Spleen (tissue), 11 donors: ENCODE measurements at regions not wholly inside any gene's neighbourhood (a gene's known extent, or its start where the extent isn't known, plus 50 kb on each side); places are given as distances from the start of the nearest gene placed in this dataset.

ENCODE experiments used
- DNase-seq: peaks from one replicate; pipeline ENCODE4 v3.0.0-alpha.2; 2020
- H3K27ac ChIP-seq, 8 donors: fragments of 200-600 bp; sonication (generic) in 7 of 8; 1 replicate in 4 of 8; 2 replicates in 4 of 8; pipeline versions ENCODE4 v1.5.0 to v1.8.0; 2016 to 2021; ENCODE audit warnings: inconsistent platforms in 4 of 8, mild to moderate bottlenecking in 4 of 8, moderate library complexity in 1 of 8
- H3K27me3 ChIP-seq, 7 donors: fragments of 200-600 bp; sonication (generic) in 6 of 7; replicated peaks in 1 of 7; 1 replicate in 4 of 7; 2 replicates in 3 of 7; pipeline versions ENCODE4 v1.5.0 to v1.8.0; 2016 to 2021; ENCODE audit warnings: inconsistent platforms in 3 of 7, mild to moderate bottlenecking in 1 of 7
- H3K36me3 ChIP-seq, 6 donors: fragments of 200-600 bp; sonication (generic) in 5 of 6; 1 replicate in 4 of 6; 2 replicates in 2 of 6; pipeline versions ENCODE4 v1.5.0 to v1.8.0; 2016 to 2021; ENCODE audit warnings: inconsistent platforms in 2 of 6
- H3K4me1 ChIP-seq, 6 donors: fragments of 200-600 bp; sonication (generic) in 5 of 6; 1 replicate in 3 of 6; 2 replicates in 3 of 6; pipeline versions ENCODE4 v1.5.0 to v1.8.0; 2016 to 2021; ENCODE audit warnings: inconsistent platforms in 3 of 6
- H3K4me3 ChIP-seq, 8 donors: fragments of 200-600 bp; sonication (generic) in 7 of 8; 1 replicate in 4 of 8; 2 replicates in 4 of 8; pipeline versions ENCODE4 v1.5.0 to v1.8.0; 2016 to 2021; ENCODE audit warnings: inconsistent platforms in 4 of 8, mild to moderate bottlenecking in 4 of 8, moderate library complexity in 2 of 8
- H3K9me3 ChIP-seq, 8 donors: fragments of 200-600 bp; sonication (generic) in 7 of 8; 1 replicate in 4 of 8; 2 replicates in 4 of 8; pipeline versions ENCODE4 v1.5.0 to v1.8.0; 2016 to 2021; ENCODE audit warnings: inconsistent platforms in 4 of 8
- POLR2A ChIP-seq, 3 donors: fragments of 450-650 bp; IDR thresholded peaks; one replicate each; pipeline ENCODE4 v1.5.1; 2017; ENCODE audit warnings: antibody characterized with exemption in 3 of 3, mild to moderate bottlenecking in 1 of 3
- POLR2AphosphoS5 ChIP-seq, 3 donors: sonication (generic); formaldehyde crosslinking; IDR thresholded peaks; one replicate each; pipeline ENCODE4 v1.5.1; 2017; ENCODE audit warnings: antibody characterized with exemption in 3 of 3
- WGBS, 5 donors: extraction: QIAGEN DNeasy Blood & Tissue Kit in 3 of 5; methylation state at CpG; one replicate each; pipeline versions ENCODE4 v1.1.5 to v1.1.7; 2013 to 2018; 5-methylcytosine and 5-hydroxymethylcytosine counted together
- intact Hi-C: fragments of 100-400 bp; cut with DNase I; formaldehyde crosslinking; loops from one replicate; pipeline ENCODE4 v1.15.0; 2023; ENCODE audit warnings: low total_unique reads
- TF ChIP-seq, protein P1 (sequence below), 11 experiments: fragments of 200-600 bp in 7 of 11; fragments of 450-650 bp in 4 of 11; sonication (generic) in 4 of 11; IDR thresholded peaks in 8 of 11; conservative IDR thresholded peaks in 3 of 11; 1 replicate in 7 of 11; 2 replicates in 4 of 11; pipeline versions ENCODE4 v1.4.0 to v1.8.0; 2016 to 2021; ENCODE audit warnings: antibody characterized with exemption in 11 of 11, inconsistent platforms in 4 of 11, mild to moderate bottlenecking in 1 of 11
- donor health status: healthy with polysubstance abuse.
- donor health status: DM: no; HTN: no; CAD: no; lungs with moderate emphysema.
- donor health status: DM: no; HTN: no; CAD: no.
- donor health status: Bipolar disorder and iron deficiency.
- donor health status: healthy.
- donor health status: DM: no; HTN: no; CAD: no.
- donor health status: DM: yes; HTN: yes; CAD: no.

DNA sequence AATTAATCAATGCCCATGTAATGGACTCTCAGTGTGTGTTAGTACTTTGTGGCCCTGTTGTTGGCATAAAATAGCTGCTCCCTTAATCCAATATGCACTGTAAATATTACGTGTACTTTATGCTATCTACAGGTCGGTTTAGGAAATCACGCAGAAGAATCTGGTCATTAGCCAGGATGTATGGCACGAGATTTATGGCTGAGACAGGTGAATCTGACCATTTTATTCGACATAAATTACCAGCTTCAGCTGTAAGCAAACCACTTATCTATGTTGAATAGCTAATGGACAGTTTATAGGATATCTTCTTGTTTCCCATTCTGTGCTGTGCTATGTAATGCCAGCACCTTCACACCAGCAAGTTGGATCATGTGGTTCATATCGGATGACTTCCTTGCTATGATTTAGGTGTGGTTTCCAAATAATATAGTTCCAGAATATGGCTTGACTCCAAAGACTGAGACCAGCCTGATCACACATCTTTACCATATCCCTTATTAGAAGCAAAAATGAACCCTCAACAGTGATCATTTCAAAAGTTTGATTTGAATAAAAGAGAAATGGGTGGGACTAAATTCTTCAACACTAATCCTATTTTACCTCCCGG, 301.4 kb downstream of the AHR start:
- Histone ChIP-seq H3K9me3 (peaks cover 0 to 25% (median 11%) of the 10 kb centered on the region in 8 donors), H3K36me3 (no peaks in the 10 kb centered on the region), H3K4me1 (no peaks in the 10 kb centered on the region), H3K27me3 (no peaks in the 10 kb centered on the region), H3K4me3 (no peak overlapping the region), H3K27ac (no peak overlapping the region)
- intact Hi-C loops: no loop called here
- no peak for DNase-seq
- WGBS, 5 donors: 82 to 90% (median 86%) methylated on average over 7 of the region's 7 CpGs
- TF ChIP-seq, protein P1, sequence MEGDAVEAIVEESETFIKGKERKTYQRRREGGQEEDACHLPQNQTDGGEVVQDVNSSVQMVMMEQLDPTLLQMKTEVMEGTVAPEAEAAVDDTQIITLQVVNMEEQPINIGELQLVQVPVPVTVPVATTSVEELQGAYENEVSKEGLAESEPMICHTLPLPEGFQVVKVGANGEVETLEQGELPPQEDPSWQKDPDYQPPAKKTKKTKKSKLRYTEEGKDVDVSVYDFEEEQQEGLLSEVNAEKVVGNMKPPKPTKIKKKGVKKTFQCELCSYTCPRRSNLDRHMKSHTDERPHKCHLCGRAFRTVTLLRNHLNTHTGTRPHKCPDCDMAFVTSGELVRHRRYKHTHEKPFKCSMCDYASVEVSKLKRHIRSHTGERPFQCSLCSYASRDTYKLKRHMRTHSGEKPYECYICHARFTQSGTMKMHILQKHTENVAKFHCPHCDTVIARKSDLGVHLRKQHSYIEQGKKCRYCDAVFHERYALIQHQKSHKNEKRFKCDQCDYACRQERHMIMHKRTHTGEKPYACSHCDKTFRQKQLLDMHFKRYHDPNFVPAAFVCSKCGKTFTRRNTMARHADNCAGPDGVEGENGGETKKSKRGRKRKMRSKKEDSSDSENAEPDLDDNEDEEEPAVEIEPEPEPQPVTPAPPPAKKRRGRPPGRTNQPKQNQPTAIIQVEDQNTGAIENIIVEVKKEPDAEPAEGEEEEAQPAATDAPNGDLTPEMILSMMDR (IDR thresholded peaks at IDR 0.05 in 8 of 11, conservative IDR thresholded peaks at IDR 0.05 in 3 of 11): no peak
- TF ChIP-seq POLR2A (IDR thresholded peaks at IDR 0.05) (no peak), POLR2AphosphoS5 (IDR thresholded peaks at IDR 0.05) (no peak)

DNA sequence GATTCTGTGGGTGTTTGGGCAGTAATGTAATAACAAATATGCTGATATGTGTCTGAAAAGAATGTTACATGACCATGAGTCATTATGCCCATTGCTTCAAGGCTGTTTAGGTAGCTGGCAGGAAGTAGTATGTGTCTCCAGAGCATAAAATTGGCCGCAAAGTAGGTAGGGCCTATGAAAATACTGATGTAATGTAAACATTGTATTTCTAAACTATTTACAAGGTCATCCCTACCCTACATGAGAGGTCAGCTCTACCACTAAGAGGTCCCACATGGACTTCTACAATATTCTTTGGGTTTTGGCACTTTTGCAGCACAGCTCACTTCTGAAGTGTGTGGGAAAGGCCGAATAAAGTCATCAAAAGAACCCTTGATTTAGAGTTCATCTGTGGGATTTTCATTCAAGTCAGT, 301.9 kb downstream of the AHR start:
- H3K4me1 ChIP-seq: no peaks in the 10 kb centered on the region
- H3K27me3 ChIP-seq: no peaks in the 10 kb centered on the region
- no peaks in the 10 kb centered on the region for H3K36me3 ChIP-seq
- H3K4me3 ChIP-seq: no peak overlapping the region
- TF ChIP-seq POLR2A (IDR thresholded peaks at IDR 0.05) (no peak), POLR2AphosphoS5 (IDR thresholded peaks at IDR 0.05) (no peak)
- TF ChIP-seq, protein P1 (IDR thresholded peaks at IDR 0.05 in 8 of 11, conservative IDR thresholded peaks at IDR 0.05 in 3 of 11): no peak
- peaks cover 0 to 25% (median 11%) of the 10 kb centered on the region in 8 donors for H3K9me3 ChIP-seq
- no peak for DNase-seq
- no peak overlapping the region for H3K27ac ChIP-seq
- 68 to 87% (median 86%) methylated on average over 2 of the region's 2 CpGs for WGBS, 5 donors
- intact Hi-C loops: no loop called here

DNA sequence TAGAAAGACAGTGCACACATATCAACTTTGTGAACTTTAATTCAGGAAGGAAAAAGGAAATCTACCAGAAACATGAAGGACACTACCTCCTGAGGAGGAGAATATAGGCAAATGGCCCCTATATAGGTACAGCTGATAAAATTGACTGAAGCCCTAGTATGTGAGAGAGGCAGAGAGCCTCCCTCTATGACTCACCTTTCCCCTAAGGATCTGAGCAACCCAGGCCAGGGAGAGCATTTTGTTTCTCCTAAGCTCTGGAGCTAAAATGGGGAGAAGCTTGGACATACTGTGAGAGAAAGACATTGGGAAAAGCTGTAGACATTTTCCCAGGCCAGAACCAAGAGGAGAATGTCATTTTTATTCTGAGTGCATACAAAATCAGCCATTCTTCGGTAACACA, 303.5 kb downstream of the AHR start:
- Histone ChIP-seq H3K27me3 (no peaks in the 10 kb centered on the region), H3K4me3 (no peak overlapping the region), H3K27ac (no peak overlapping the region), H3K4me1 (no peaks in the 10 kb centered on the region), H3K36me3 (no peaks in the 10 kb centered on the region), H3K9me3 (peaks cover 0 to 25% (median 11%) of the 10 kb centered on the region in 8 donors)
- TF ChIP-seq POLR2A (IDR thresholded peaks at IDR 0.05) (no peak), POLR2AphosphoS5 (IDR thresholded peaks at IDR 0.05) (no peak)
- TF ChIP-seq, protein P1 (IDR thresholded peaks at IDR 0.05 in 8 of 11, conservative IDR thresholded peaks at IDR 0.05 in 3 of 11): no peak
- WGBS, 5 donors: 75 to 100% (median 86%) methylated on average over 1 of the region's 1 CpG
- intact Hi-C loops: no loop called here
- no peak for DNase-seq

DNA sequence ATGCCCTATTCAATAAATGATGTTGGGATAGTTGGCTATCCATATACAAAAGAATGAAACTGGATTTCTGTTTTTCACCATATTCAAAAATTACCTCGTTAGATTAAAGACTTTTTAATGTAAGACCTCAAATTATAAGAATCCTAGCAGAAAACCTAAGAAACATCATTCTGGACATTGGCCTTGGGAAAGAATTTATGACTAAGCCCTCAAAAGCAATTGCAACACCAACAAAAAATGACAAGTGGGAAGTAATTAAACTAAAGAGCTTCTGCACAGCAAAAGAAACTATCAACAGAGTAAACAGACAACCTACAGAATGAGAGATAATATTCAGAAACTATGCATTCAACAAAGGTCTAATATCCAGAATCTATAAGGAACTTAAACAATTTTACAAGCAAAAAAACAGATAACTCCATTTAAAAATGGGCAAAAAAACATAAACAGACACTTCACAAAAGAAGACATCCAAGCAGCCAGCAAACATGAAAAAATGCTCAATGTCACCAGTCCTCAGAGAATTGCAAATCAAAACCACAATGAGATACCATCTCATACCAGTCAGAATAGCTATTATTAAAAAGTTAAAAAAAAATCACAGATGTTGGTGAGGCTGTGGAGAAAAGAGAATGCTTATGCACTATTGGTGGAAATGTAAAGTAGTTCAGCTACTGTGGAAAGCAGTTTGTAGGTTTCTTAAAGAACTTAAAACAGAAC, 309.8 kb downstream of the AHR start:
- H3K4me1 ChIP-seq: no peaks in the 10 kb centered on the region
- no peak overlapping the region for H3K4me3 ChIP-seq
- no peak overlapping the region for H3K27ac ChIP-seq
- intact Hi-C loops: no loop called here
- no peaks in the 10 kb centered on the region for H3K36me3 ChIP-seq
- WGBS, 5 donors: 55 to 74% (median 64%) methylated on average over 1 of the region's 1 CpG
- DNase-seq: no peak
- no peak for TF ChIP-seq POLR2AphosphoS5 (IDR thresholded peaks at IDR 0.05)
- TF ChIP-seq, protein P1 (IDR thresholded peaks at IDR 0.05 in 8 of 11, conservative IDR thresholded peaks at IDR 0.05 in 3 of 11): no peak
- TF ChIP-seq POLR2A (IDR thresholded peaks at IDR 0.05): no peak
- peaks cover 0 to 15% (median 9%) of the 10 kb centered on the region in 8 donors for H3K9me3 ChIP-seq
- no peaks in the 10 kb centered on the region for H3K27me3 ChIP-seq
